ENCODE measurements at regions not wholly inside any gene's neighbourhood (a gene's known extent, or its start where the extent isn't known, plus 50 kb on each side); places are given as distances from the start of the nearest gene placed in this dataset.

GRCh38 chr10:6338361-6338760, 135.6 kb downstream of the PFKFB3 start:
- Histone ChIP-seq H3K9me3 (ENCODE audit: control insufficient read depth, insufficient read depth, low read length) (peaks cover under 1% of the 10 kb centered on the region; the same call in 1 of the 2 replicates), H3K79me2 (ENCODE audit: control insufficient read depth, low read length) (no peaks in the 10 kb centered on the region), H4K20me1 (ENCODE audit: control insufficient read depth, insufficient read depth, low read depth, low read length) (no peaks in the 10 kb centered on the region), H3K4me1 (ENCODE audit: control insufficient read depth, low read length) (peaks cover 8% of the 10 kb centered on the region; the same call in 1 of the 2 replicates), H3K9me2 (replicated peaks; ENCODE audit: control insufficient read depth, low read length) (no peaks in the 10 kb centered on the region), H3K27me3 (ENCODE audit: control insufficient read depth, low read length) (no peaks in the 10 kb centered on the region), H3K4me2 (ENCODE audit: low read length) (no peak overlapping the region), H3K27ac (ENCODE audit: low read depth, low read length) (no peak overlapping the region), H3K36me3 (ENCODE audit: control insufficient read depth, low read length) (no peaks in the 10 kb centered on the region), H3F3A (ENCODE audit: control insufficient read depth, insufficient read depth) (no peaks in the 10 kb centered on the region), H3K4me3 (ENCODE audit: low read length) (no peak overlapping the region)
- no peak for TF ChIP-seq CTCF (IDR thresholded peaks at IDR 0.05; ENCODE audit: low read depth, low read length, poor library complexity, severe bottlenecking)
- no peak for TF ChIP-seq EZH2phosphoT487 (IDR thresholded peaks at IDR 0.05; ENCODE audit: borderline replicate concordance, low read length)

DNA sequence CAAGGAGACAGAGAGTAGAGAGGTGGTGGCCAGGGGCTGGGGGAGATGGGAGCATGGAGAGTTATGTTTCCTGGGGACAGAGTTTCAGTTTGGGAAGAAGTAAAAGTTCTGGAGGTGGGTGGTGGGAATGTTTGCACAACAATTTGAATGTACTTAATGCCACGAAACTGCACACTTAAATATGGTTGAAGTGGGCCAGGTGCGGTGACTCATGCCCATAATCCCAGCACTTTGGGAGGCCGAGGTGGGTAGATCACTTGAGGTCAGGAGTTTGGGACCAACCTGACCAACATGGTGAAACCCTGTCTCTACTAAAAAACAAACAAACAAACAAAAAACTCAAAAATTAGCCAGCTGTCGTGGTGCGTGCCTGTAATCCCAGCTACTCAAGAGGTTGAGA, 137.2 kb downstream of the PFKFB3 start:
- no peaks in the 10 kb centered on the region for H3F3A ChIP-seq (ENCODE audit: control insufficient read depth, insufficient read depth)
- peaks cover 12% of the 10 kb centered on the region; the same call in 1 of the 2 replicates for H3K4me1 ChIP-seq (ENCODE audit: control insufficient read depth, low read length)
- no peaks in the 10 kb centered on the region for H3K79me2 ChIP-seq (ENCODE audit: control insufficient read depth, low read length)
- no peaks in the 10 kb centered on the region for H3K36me3 ChIP-seq (ENCODE audit: control insufficient read depth, low read length)
- H3K27me3 ChIP-seq (ENCODE audit: control insufficient read depth, low read length): no peaks in the 10 kb centered on the region
- no peaks in the 10 kb centered on the region for H3K9me3 ChIP-seq (ENCODE audit: control insufficient read depth, insufficient read depth, low read length)
- TF ChIP-seq CTCF (IDR thresholded peaks at IDR 0.05; ENCODE audit: low read depth, low read length, poor library complexity, severe bottlenecking) (no peak), EZH2phosphoT487 (IDR thresholded peaks at IDR 0.05; ENCODE audit: borderline replicate concordance, low read length) (no peak)
- H3K9me2 ChIP-seq (replicated peaks; ENCODE audit: control insufficient read depth, low read length): no peaks in the 10 kb centered on the region
- H3K27ac ChIP-seq (ENCODE audit: low read depth, low read length): no peak overlapping the region
- no peak overlapping the region for H3K4me3 ChIP-seq (ENCODE audit: low read length)
- no peaks in the 10 kb centered on the region for H4K20me1 ChIP-seq (ENCODE audit: control insufficient read depth, insufficient read depth, low read depth, low read length)
- H3K4me2 ChIP-seq (ENCODE audit: low read length): no peak overlapping the region

DNA sequence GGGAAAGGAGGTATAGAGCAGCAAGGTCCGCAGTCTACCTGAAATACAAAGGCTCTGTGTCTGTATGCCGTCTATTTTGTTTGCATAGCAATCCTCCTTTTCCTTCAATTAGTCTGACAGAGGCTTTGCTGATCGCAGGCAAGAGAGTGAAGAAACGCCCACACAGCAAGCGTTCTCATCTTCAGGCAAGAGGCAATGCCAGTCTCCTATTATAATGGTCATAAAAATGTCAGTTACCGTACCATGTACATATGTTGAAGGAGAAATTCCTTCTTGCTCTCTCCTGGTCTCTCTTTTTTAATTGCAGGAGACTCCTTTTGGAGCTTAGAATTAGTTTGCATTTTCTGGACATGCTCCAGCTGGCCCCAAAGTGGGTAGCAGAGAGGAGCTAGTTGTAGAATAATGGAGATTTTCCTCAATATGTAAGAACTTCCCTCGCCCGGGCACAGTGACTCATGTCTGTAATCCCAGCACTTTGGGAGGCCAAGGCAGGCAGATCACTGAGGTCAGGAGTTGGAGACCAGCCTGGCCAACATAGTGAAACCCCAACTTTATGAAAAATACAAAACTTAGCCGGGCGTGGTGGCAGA, 139.5 kb downstream of the PFKFB3 start:
- no peak overlapping the region for H3K4me3 ChIP-seq (ENCODE audit: low read length)
- H3F3A ChIP-seq (ENCODE audit: control insufficient read depth, insufficient read depth): peaks cover 7% of the 10 kb centered on the region
- no peaks in the 10 kb centered on the region for H4K20me1 ChIP-seq (ENCODE audit: control insufficient read depth, insufficient read depth, low read depth, low read length)
- H3K79me2 ChIP-seq (ENCODE audit: control insufficient read depth, low read length): no peaks in the 10 kb centered on the region
- peaks cover 33% of the 10 kb centered on the region for H3K4me1 ChIP-seq (ENCODE audit: control insufficient read depth, low read length)
- no peaks in the 10 kb centered on the region for H3K27me3 ChIP-seq (ENCODE audit: control insufficient read depth, low read length)
- no peak for TF ChIP-seq EZH2phosphoT487 (IDR thresholded peaks at IDR 0.05; ENCODE audit: borderline replicate concordance, low read length)
- TF ChIP-seq CTCF (IDR thresholded peaks at IDR 0.05; ENCODE audit: low read depth, low read length, poor library complexity, severe bottlenecking): no peak
- H3K4me2 ChIP-seq (ENCODE audit: low read length): no peak overlapping the region
- H3K9me2 ChIP-seq (replicated peaks; ENCODE audit: control insufficient read depth, low read length): no peaks in the 10 kb centered on the region
- no peak overlapping the region for H3K27ac ChIP-seq (ENCODE audit: low read depth, low read length)
- H3K36me3 ChIP-seq (ENCODE audit: control insufficient read depth, low read length): no peaks in the 10 kb centered on the region
- H3K9me3 ChIP-seq (ENCODE audit: control insufficient read depth, insufficient read depth, low read length): no peaks in the 10 kb centered on the region
